B cell (primary cell): ENCODE measurements at regions not wholly inside any gene's neighbourhood (a gene's known extent, or its start where the extent isn't known, plus 50 kb on each side); places are given as distances from the start of the nearest gene placed in this dataset.

ENCODE experiments used
- ATAC-seq: fragments of 200-7000 bp; cut with Tn5 transposase; one replicate; pipeline ENCODE4 v1.10.0; 2021; ENCODE audit warnings: low read depth, mild to moderate bottlenecking, moderate number of reproducible peaks, moderate library complexity
- CTCF ChIA-PET: fragments of 350-600 bp; sonication (Branson Sonifier 250); formaldehyde crosslinking; loops from one replicate; lab custom pipeline; 2021; ENCODE audit warnings: antibody characterized with exemption, inconsistent platforms; lab: Charles Lee
- POLR2A ChIA-PET: fragments of 350-600 bp; sonication (Branson Sonifier 250); formaldehyde crosslinking; loops from one replicate; lab custom pipeline; 2021; ENCODE audit warnings: antibody characterized with exemption; lab: Charles Lee
- DNase-seq: peaks from one replicate; pipeline ENCODE4 v3.0.0; 2013
- H2AFZ ChIP-seq: 2 replicates; pipeline ENCODE4 v1.6.1; 2012; ENCODE audit warnings: mild to moderate bottlenecking, low read depth, low read length; ENCODE audit not compliant: insufficient read depth, poor library complexity, severe bottlenecking
- H3K27ac ChIP-seq, 2 donors: 1 replicate in 1 of 2; 2 replicates in 1 of 2; pipeline ENCODE4 v1.5.1; 2012 to 2013; ENCODE audit warnings: low read length in 2 of 2, mild to moderate bottlenecking in 2 of 2, moderate library complexity in 1 of 2
- H3K27me3 ChIP-seq, 4 experiments: fragments of 200-600 bp in 1 of 4; sonication (generic) in 1 of 4; replicated peaks in 1 of 4; 1 replicate in 2 of 4; 2 replicates in 2 of 4; pipeline versions ENCODE4 v1.6.1 to v1.7.0; 2013 to 2016; ENCODE audit warnings: low read length in 3 of 4, mild to moderate bottlenecking in 2 of 4, mixed read lengths in 1 of 4, moderate library complexity in 1 of 4; ENCODE audit not compliant: insufficient read depth in 4 of 4, control insufficient read depth in 3 of 4; ENCODE audit errors: control extremely low read depth in 1 of 4
- H3K36me3 ChIP-seq, 2 experiments: replicated peaks in 1 of 2; 1 replicate in 1 of 2; 2 replicates in 1 of 2; pipeline versions ENCODE4 v1.6.1 to v1.7.1; 2013; ENCODE audit warnings: low read length in 1 of 2; ENCODE audit not compliant: insufficient read depth in 2 of 2, control insufficient read depth in 1 of 2; ENCODE audit errors: control extremely low read depth in 1 of 2, extremely low read depth in 1 of 2
- H3K4me1 ChIP-seq, 2 donors: fragments of 200-600 bp in 1 of 2; sonication (generic) in 1 of 2; 1 replicate in 1 of 2; 2 replicates in 1 of 2; pipeline versions ENCODE4 v1.5.1 to v1.6.1; 2013 to 2017; ENCODE audit warnings: low read length in 2 of 2; ENCODE audit not compliant: control insufficient read depth in 2 of 2, insufficient read depth in 2 of 2
- H3K4me2 ChIP-seq: replicated peaks from 2 replicates; pipeline ENCODE3; 2012; ENCODE audit warnings: mild to moderate bottlenecking, low read depth, low read length; ENCODE audit not compliant: poor library complexity, severe bottlenecking
- H3K4me3 ChIP-seq, 5 experiments: fragments of 200-600 bp in 1 of 5; sonication (generic) in 1 of 5; 1 replicate in 3 of 5; 2 replicates in 2 of 5; pipeline versions ENCODE4 v1.5.1 to v1.7.0; 2011 to 2016; ENCODE audit warnings: low read length in 4 of 5, mild to moderate bottlenecking in 4 of 5, low read depth in 2 of 5, control low read depth in 1 of 5, moderate library complexity in 1 of 5; ENCODE audit not compliant: insufficient read depth in 1 of 5; ENCODE audit errors: control extremely low read depth in 1 of 5, extremely low read depth in 1 of 5
- H3K79me2 ChIP-seq: fragments of 200-600 bp; sonication (generic); one replicate; pipeline ENCODE4 v1.6.0; 2016; ENCODE audit warnings: low read length; ENCODE audit not compliant: control insufficient read depth, insufficient read depth
- H3K9ac ChIP-seq: fragments of 200-600 bp; sonication (generic); 2 replicates; pipeline ENCODE4 v1.6.1; 2017; ENCODE audit warnings: mild to moderate bottlenecking, low read length, moderate library complexity
- H3K9me3 ChIP-seq, 3 donors: one replicate each; pipeline versions ENCODE4 v1.6.1 to v1.7.1; 2013; ENCODE audit warnings: low read length in 2 of 3; ENCODE audit not compliant: control insufficient read depth in 2 of 3, insufficient read depth in 1 of 3; ENCODE audit errors: control extremely low read depth in 1 of 3
- H4K20me1 ChIP-seq: 2 replicates; pipeline ENCODE4 v1.6.0; 2012; ENCODE audit warnings: mild to moderate bottlenecking, low read length; ENCODE audit not compliant: insufficient read depth, control insufficient read depth, poor library complexity, severe bottlenecking
- H3K27ac Mint-ChIP-seq: one replicate; pipeline ENCODE4 v1.8.0; 2021; ENCODE audit warnings: mixed read lengths
- H3K27me3 Mint-ChIP-seq: one replicate; pipeline ENCODE4 v1.8.0; 2021; ENCODE audit warnings: mixed read lengths
- H3K4me1 Mint-ChIP-seq: one replicate; pipeline ENCODE4 v1.8.0; 2021; ENCODE audit warnings: mixed read lengths
- H3K4me3 Mint-ChIP-seq: one replicate; pipeline ENCODE4 v1.8.0; 2021; ENCODE audit warnings: mixed read lengths
- H3K9me3 Mint-ChIP-seq: one replicate; pipeline ENCODE4 v1.8.0; 2022; ENCODE audit warnings: mixed read lengths; ENCODE audit not compliant: insufficient read depth
- CTCF ChIP-seq: fragments of 200-600 bp; IDR thresholded peaks from one replicate; pipeline ENCODE4 v1.8.0; 2022; ENCODE audit warnings: antibody characterized with exemption, mild to moderate bottlenecking
- EZH2 ChIP-seq: IDR thresholded peaks from 2 replicates; pipeline ENCODE4 v1.6.1; 2012; ENCODE audit warnings: borderline replicate concordance, low read depth, mild to moderate bottlenecking, moderate library complexity, low read length; ENCODE audit not compliant: insufficient read depth, poor library complexity, severe bottlenecking
- WGBS: methylation state at CpG from one replicate; pipeline ENCODE4 v1.1.5; 2013; ENCODE audit warnings: missing lambda C conversion rate; ENCODE audit not compliant: insufficient coverage; 5-methylcytosine and 5-hydroxymethylcytosine counted together
- intact Hi-C: fragments of 100-400 bp; cut with micrococcal nuclease; formaldehyde crosslinking; loops from one replicate; pipeline ENCODE4 v1.10.0; 2022

- WGBS = 92% methylated on average over 2 of the region's 2 CpGs
- Histone ChIP-seq H3K4me2 (no peak overlapping the region), H3K4me1 (no peaks in the 10 kb centered on the region), H2AFZ (no peak overlapping the region), H3K9ac (no peak overlapping the region), H3K36me3 (no peaks in the 10 kb centered on the region), H3K79me2 (no peaks in the 10 kb centered on the region), H3K27ac (no peak overlapping the region), H4K20me1 (no peaks in the 10 kb centered on the region), H3K4me3 (no peak overlapping the region), H3K27me3 (no peaks in the 10 kb centered on the region), H3K9me3 (no peaks in the 10 kb centered on the region)
- no peaks in the 10 kb centered on the region for H3K4me1 Mint-ChIP-seq
- no peak overlapping the region for H3K4me3 Mint-ChIP-seq
- no peak for DNase-seq
- H3K27me3 Mint-ChIP-seq = no peaks in the 10 kb centered on the region
- intact Hi-C loops = no loop called here
- ChIA-PET POLR2A (no interaction called here), CTCF (no interaction called here)
- ATAC-seq = no peak
- H3K27ac Mint-ChIP-seq = no peak overlapping the region
- H3K9me3 Mint-ChIP-seq = no peaks in the 10 kb centered on the region
- no peak for TF ChIP-seq CTCF
- no peak for TF ChIP-seq EZH2
Observed at GRCh38 chr18:10240973-10241372, 213.5 kb upstream of the APCDD1 start.

GRCh38 chr18:10241579-10241978, 212.9 kb upstream of the APCDD1 start:
- Histone ChIP-seq H3K9ac (no peak overlapping the region), H3K9me3 (no peaks in the 10 kb centered on the region), H2AFZ (no peak overlapping the region), H3K27me3 (no peaks in the 10 kb centered on the region), H3K36me3 (no peaks in the 10 kb centered on the region), H4K20me1 (no peaks in the 10 kb centered on the region), H3K27ac (no peak overlapping the region), H3K4me1 (no peaks in the 10 kb centered on the region), H3K4me3 (no peak overlapping the region), H3K79me2 (no peaks in the 10 kb centered on the region), H3K4me2 (no peak overlapping the region)
- DNase-seq = no peak
- Mint-ChIP-seq H3K4me3 (no peak overlapping the region), H3K9me3 (no peaks in the 10 kb centered on the region), H3K4me1 (no peaks in the 10 kb centered on the region), H3K27me3 (no peaks in the 10 kb centered on the region), H3K27ac (no peak overlapping the region)
- ATAC-seq = no peak
- POLR2A ChIA-PET = no interaction called here
- WGBS = no CpG with 5 or more reads among the region's 1 CpG
- intact Hi-C loops = no loop called here
- TF ChIP-seq EZH2 = no peak
- no peak for TF ChIP-seq CTCF
- CTCF ChIA-PET = no interaction called here
